Stromal cell of bone marrow (primary cell): ENCODE measurements at regions not wholly inside any gene's neighbourhood (a gene's known extent, or its start where the extent isn't known, plus 50 kb on each side); places are given as distances from the start of the nearest gene placed in this dataset.
A peak's percentile ranks its signal among the peaks of the same experiment; 100 is the strongest.

ENCODE experiments used
- DNase-seq: peaks from one replicate; pipeline ENCODE4 v3.0.0-alpha.2; 2012; ENCODE audit warnings: low read depth

- DNase-seq: no peak
Observed at GRCh38 chr1:238900334-238900865, 486.0 kb upstream of the CHRM3 start.

- DNase-seq: no peak
Observed at GRCh38 chr1:238898856-238899255, 487.5 kb upstream of the CHRM3 start.

- DNase-seq: no peak
Observed at GRCh38 chr1:238895911-238896310, 490.5 kb upstream of the CHRM3 start.

GRCh38 chr1:238892612-238893011 is 493.8 kb upstream of the CHRM3 start:
- peak; percentile 4 for DNase-seq

- no peak for DNase-seq
Observed at GRCh38 chr1:238861342-238862066, 524.9 kb upstream of the CHRM3 start.

- no peak for DNase-seq
Observed at GRCh38 chr1:238833919-238834318, 552.4 kb upstream of the CHRM3 start.

GRCh38 chr1:238832106-238832505 is 554.3 kb upstream of the CHRM3 start:
- DNase-seq: no peak

- no peak for DNase-seq
Observed at GRCh38 chr1:238830036-238830611, 556.2 kb upstream of the CHRM3 start.

GRCh38 chr1:238826891-238827290 is 559.5 kb upstream of the CHRM3 start:
- no peak for DNase-seq

- DNase-seq: no peak
Observed at GRCh38 chr1:238823416-238823815, 563.0 kb upstream of the CHRM3 start.

GRCh38 chr1:238811211-238811879 is 575.0 kb upstream of the CHRM3 start:
- DNase-seq: no peak

- DNase-seq: no peak
Observed at GRCh38 chr1:238790882-238791281, 595.5 kb upstream of the CHRM3 start.

GRCh38 chr1:238789916-238790667 is 596.3 kb upstream of the CHRM3 start:
- no peak for DNase-seq

- no peak for DNase-seq
Observed at GRCh38 chr1:238787471-238787870, 598.9 kb upstream of the CHRM3 start.

- DNase-seq: no peak
Observed at GRCh38 chr1:238783633-238784032, 602.7 kb upstream of the CHRM3 start.

GRCh38 chr1:238779716-238780115 is 606.7 kb upstream of the CHRM3 start:
- DNase-seq: no peak

GRCh38 chr1:238778113-238778512 is 608.3 kb upstream of the CHRM3 start:
- peak; percentile 32 for DNase-seq

- DNase-seq: no peak
Observed at GRCh38 chr1:238777551-238777950, 608.8 kb upstream of the CHRM3 start.

GRCh38 chr1:238776126-238776525 is 610.2 kb upstream of the CHRM3 start:
- no peak for DNase-seq

GRCh38 chr1:238772322-238772721 is 614.0 kb upstream of the CHRM3 start:
- peak; percentile 14 for DNase-seq

- no peak for DNase-seq
Observed at GRCh38 chr1:238767321-238767720, 619.0 kb upstream of the CHRM3 start.

- DNase-seq: no peak
Observed at GRCh38 chr1:238764779-238765178, 621.6 kb upstream of the CHRM3 start.
